Neural cell (in vitro differentiated cells): ENCODE measurements at regions not wholly inside any gene's neighbourhood (a gene's known extent, or its start where the extent isn't known, plus 50 kb on each side); places are given as distances from the start of the nearest gene placed in this dataset.

ENCODE experiments used
- H2AFZ ChIP-seq: fragments of 200-600, 300-800 bp; sonication (generic), shearing (Covaris generic); 2 replicates; pipeline ENCODE4 v1.6.0; 2014; ENCODE audit warnings: low read depth, mild to moderate bottlenecking, antibody characterized with exemption, low read length, moderate library complexity
- H3F3A ChIP-seq: fragments of 200-600 bp; shearing (Covaris generic); 2 replicates; pipeline ENCODE4 v1.6.1; 2016; ENCODE audit warnings: mild to moderate bottlenecking, moderate library complexity, mixed read lengths, antibody characterized with exemption, low read length; ENCODE audit not compliant: insufficient read depth, poor library complexity, severe bottlenecking
- H3K27ac ChIP-seq: fragments of 200-600, 300-800 bp; sonication (generic), shearing (Covaris generic); 2 replicates; pipeline ENCODE4 v1.5.1; 2014; ENCODE audit warnings: mild to moderate bottlenecking, low read length, moderate library complexity
- H3K27me3 ChIP-seq: fragments of 300-800, 200-600 bp; sonication (generic), shearing (Covaris generic); 2 replicates; pipeline ENCODE4 v1.6.0; 2014; ENCODE audit warnings: mild to moderate bottlenecking, low read depth, low read length, moderate library complexity; ENCODE audit not compliant: insufficient read depth
- H3K36me3 ChIP-seq: fragments of 300-800, 200-600 bp; sonication (generic), shearing (Covaris generic); 2 replicates; pipeline ENCODE4 v1.5.1; 2014; ENCODE audit warnings: mild to moderate bottlenecking, antibody characterized with exemption, low read length, moderate library complexity; ENCODE audit not compliant: insufficient read depth
- H3K4me2 ChIP-seq: fragments of 300-800, 200-600 bp; sonication (generic), shearing (Covaris generic); 2 replicates; pipeline ENCODE4 v1.6.0; 2014; ENCODE audit warnings: mild to moderate bottlenecking, low read length
- H3K4me3 ChIP-seq: fragments of 300-800, 200-600 bp; sonication (generic), shearing (Covaris generic); 2 replicates; pipeline ENCODE4 v1.5.1; 2014; ENCODE audit warnings: mild to moderate bottlenecking, low read length, moderate library complexity
- H3K79me2 ChIP-seq: fragments of 200-600 bp; shearing (Covaris generic); replicated peaks from 2 replicates; pipeline ENCODE4 v1.6.0; 2014; ENCODE audit warnings: mild to moderate bottlenecking, low read length, moderate library complexity; ENCODE audit not compliant: insufficient read depth
- H3K9ac ChIP-seq: fragments of 300-800, 200-600 bp; sonication (generic), shearing (Covaris generic); 2 replicates; pipeline ENCODE4 v1.6.1; 2016; ENCODE audit warnings: mild to moderate bottlenecking, low read length, mixed read lengths
- H3K9me2 ChIP-seq: fragments of 200-600 bp; shearing (Covaris generic); 2 replicates; pipeline ENCODE4 v1.6.1; 2016; ENCODE audit warnings: mild to moderate bottlenecking, low read length, mixed read lengths; ENCODE audit not compliant: insufficient read depth
- H3K9me3 ChIP-seq: fragments of 200-600, 300-800 bp; sonication (generic), shearing (Covaris generic); 2 replicates; pipeline ENCODE4 v1.6.1; 2016; ENCODE audit warnings: mild to moderate bottlenecking, mixed run types, low read length, moderate library complexity, mixed read lengths
- H4K20me1 ChIP-seq: fragments of 200-600 bp; shearing (Covaris generic); 2 replicates; pipeline ENCODE4 v1.6.1; 2016; ENCODE audit warnings: mild to moderate bottlenecking, mixed run types; ENCODE audit not compliant: insufficient read depth
- EP300 ChIP-seq: fragments of 450-650 bp; conservative IDR thresholded peaks from 2 replicates; pipeline ENCODE4 v1.6.1; 2014; ENCODE audit warnings: antibody characterized with exemption, mild to moderate bottlenecking, moderate library complexity; ENCODE audit not compliant: poor library complexity, severe bottlenecking
- EZH2 ChIP-seq: fragments of 200-600, 300-800 bp; shearing (Covaris generic), sonication (generic); IDR thresholded peaks from 2 replicates; pipeline ENCODE4 v1.6.1; 2014; ENCODE audit warnings: antibody characterized with exemption, low read length, borderline replicate concordance, mild to moderate bottlenecking; ENCODE audit not compliant: insufficient read depth, poor library complexity, severe bottlenecking
- MXI1 ChIP-seq: fragments of 450-650 bp; conservative IDR thresholded peaks from 2 replicates; pipeline ENCODE4 v1.6.1; 2014; ENCODE audit warnings: antibody characterized with exemption, mild to moderate bottlenecking; ENCODE audit not compliant: poor library complexity, severe bottlenecking
- POLR2AphosphoS5 ChIP-seq: IDR thresholded peaks from 2 replicates; pipeline ENCODE4 v1.6.1; 2012
- RAD21 ChIP-seq: fragments of 450-650 bp; conservative IDR thresholded peaks from 2 replicates; pipeline ENCODE4 v1.6.1; 2014; ENCODE audit warnings: antibody characterized with exemption, mild to moderate bottlenecking, moderate library complexity
- SMC3 ChIP-seq: fragments of 450-650 bp; conservative IDR thresholded peaks from 2 replicates; pipeline ENCODE4 v1.6.1; 2014; ENCODE audit warnings: antibody characterized with exemption, mild to moderate bottlenecking, moderate library complexity; ENCODE audit not compliant: poor library complexity
- TAF1 ChIP-seq: IDR thresholded peaks from 2 replicates; pipeline ENCODE4 v1.6.1; 2012; ENCODE audit warnings: low read depth
- TF ChIP-seq, protein P1 (sequence below): fragments of 450-650 bp; IDR thresholded peaks from 2 replicates; pipeline ENCODE4 v1.5.1; 2014; ENCODE audit warnings: antibody characterized with exemption, mild to moderate bottlenecking, moderate library complexity; ENCODE audit not compliant: poor library complexity, severe bottlenecking
- TF ChIP-seq, protein P2 (sequence below): IDR thresholded peaks from 2 replicates; pipeline ENCODE4 v1.6.1; 2012; ENCODE audit warnings: borderline replicate concordance

DNA sequence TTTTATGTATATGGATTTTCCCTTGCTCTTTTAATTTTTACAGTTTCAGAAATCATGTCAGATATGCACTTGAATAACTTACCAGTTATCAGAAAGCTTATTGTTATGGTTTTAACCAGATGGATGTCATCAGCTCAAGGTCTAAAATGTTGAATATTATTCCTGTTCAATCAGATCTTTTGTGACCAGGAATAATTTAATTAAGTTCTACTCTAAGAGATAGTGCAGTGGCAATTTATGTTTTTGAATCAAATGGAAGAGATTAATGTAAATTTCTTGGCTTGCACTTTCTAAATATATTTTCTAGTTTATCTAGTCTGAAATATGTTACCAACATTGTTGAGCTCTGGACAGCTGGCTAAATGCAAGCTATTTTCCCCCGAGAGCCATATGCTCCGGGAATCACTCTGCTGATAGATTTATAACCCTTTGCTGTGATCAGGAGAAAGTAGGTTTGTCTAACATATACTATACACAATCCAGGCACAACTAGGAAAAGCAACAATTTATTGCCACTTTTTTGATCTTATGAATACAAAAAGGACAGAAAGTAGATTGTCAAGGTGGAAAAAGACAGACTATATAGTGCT is 76.8 kb upstream of the CD96 start:
- Histone ChIP-seq H3K4me3 (no peak overlapping the region), H3K27ac (no peak overlapping the region), H3K36me3 (no peaks in the 10 kb centered on the region), H3F3A (no peaks in the 10 kb centered on the region), H2AFZ (no peak overlapping the region), H3K79me2 (no peaks in the 10 kb centered on the region), H3K4me2 (no peak overlapping the region), H3K9me3 (no peaks in the 10 kb centered on the region), H3K27me3 (no peaks in the 10 kb centered on the region), H3K9ac (no peak overlapping the region), H3K9me2 (no peaks in the 10 kb centered on the region), H4K20me1 (no peaks in the 10 kb centered on the region)
- no peak for TF ChIP-seq RAD21
- TF ChIP-seq, protein P1, sequence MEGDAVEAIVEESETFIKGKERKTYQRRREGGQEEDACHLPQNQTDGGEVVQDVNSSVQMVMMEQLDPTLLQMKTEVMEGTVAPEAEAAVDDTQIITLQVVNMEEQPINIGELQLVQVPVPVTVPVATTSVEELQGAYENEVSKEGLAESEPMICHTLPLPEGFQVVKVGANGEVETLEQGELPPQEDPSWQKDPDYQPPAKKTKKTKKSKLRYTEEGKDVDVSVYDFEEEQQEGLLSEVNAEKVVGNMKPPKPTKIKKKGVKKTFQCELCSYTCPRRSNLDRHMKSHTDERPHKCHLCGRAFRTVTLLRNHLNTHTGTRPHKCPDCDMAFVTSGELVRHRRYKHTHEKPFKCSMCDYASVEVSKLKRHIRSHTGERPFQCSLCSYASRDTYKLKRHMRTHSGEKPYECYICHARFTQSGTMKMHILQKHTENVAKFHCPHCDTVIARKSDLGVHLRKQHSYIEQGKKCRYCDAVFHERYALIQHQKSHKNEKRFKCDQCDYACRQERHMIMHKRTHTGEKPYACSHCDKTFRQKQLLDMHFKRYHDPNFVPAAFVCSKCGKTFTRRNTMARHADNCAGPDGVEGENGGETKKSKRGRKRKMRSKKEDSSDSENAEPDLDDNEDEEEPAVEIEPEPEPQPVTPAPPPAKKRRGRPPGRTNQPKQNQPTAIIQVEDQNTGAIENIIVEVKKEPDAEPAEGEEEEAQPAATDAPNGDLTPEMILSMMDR = no peak
- no peak for TF ChIP-seq SMC3
- TF ChIP-seq, protein P2, sequence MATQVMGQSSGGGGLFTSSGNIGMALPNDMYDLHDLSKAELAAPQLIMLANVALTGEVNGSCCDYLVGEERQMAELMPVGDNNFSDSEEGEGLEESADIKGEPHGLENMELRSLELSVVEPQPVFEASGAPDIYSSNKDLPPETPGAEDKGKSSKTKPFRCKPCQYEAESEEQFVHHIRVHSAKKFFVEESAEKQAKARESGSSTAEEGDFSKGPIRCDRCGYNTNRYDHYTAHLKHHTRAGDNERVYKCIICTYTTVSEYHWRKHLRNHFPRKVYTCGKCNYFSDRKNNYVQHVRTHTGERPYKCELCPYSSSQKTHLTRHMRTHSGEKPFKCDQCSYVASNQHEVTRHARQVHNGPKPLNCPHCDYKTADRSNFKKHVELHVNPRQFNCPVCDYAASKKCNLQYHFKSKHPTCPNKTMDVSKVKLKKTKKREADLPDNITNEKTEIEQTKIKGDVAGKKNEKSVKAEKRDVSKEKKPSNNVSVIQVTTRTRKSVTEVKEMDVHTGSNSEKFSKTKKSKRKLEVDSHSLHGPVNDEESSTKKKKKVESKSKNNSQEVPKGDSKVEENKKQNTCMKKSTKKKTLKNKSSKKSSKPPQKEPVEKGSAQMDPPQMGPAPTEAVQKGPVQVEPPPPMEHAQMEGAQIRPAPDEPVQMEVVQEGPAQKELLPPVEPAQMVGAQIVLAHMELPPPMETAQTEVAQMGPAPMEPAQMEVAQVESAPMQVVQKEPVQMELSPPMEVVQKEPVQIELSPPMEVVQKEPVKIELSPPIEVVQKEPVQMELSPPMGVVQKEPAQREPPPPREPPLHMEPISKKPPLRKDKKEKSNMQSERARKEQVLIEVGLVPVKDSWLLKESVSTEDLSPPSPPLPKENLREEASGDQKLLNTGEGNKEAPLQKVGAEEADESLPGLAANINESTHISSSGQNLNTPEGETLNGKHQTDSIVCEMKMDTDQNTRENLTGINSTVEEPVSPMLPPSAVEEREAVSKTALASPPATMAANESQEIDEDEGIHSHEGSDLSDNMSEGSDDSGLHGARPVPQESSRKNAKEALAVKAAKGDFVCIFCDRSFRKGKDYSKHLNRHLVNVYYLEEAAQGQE = no peak
- no peak for TF ChIP-seq POLR2AphosphoS5
- TF ChIP-seq EZH2 = no peak
- no peak for TF ChIP-seq EP300
- no peak for TF ChIP-seq MXI1
- no peak for TF ChIP-seq TAF1

DNA sequence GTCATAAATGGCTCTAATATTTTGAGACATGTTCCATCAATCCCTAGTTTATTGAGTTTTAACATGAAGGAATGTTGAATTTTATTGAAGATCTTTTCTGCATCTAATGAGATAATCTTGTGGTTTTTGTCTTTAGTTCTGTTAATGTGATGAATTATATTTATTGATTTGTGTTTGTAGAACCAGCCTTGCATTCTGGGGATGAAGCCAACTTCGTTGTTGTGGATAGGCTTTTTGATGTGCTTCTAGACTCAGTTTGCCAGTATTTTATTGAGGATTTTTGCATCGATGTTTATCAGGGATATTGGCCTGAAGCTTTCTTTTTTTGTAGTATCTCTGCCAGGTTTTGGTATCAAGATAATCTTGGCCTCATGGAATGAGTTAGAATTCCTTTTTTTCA is 72.0 kb upstream of the CD96 start:
- no peaks in the 10 kb centered on the region for H3K36me3 ChIP-seq
- no peak for TF ChIP-seq EZH2
- TF ChIP-seq, protein P2 = no peak
- TF ChIP-seq POLR2AphosphoS5 = no peak
- TF ChIP-seq, protein P1 = no peak
- TF ChIP-seq RAD21 = no peak
- no peak for TF ChIP-seq EP300
- no peak for TF ChIP-seq SMC3
- no peaks in the 10 kb centered on the region for H4K20me1 ChIP-seq
- no peak overlapping the region for H3K4me3 ChIP-seq
- H3K9ac ChIP-seq = no peak overlapping the region
- H2AFZ ChIP-seq = no peak overlapping the region
- no peaks in the 10 kb centered on the region for H3F3A ChIP-seq
- no peaks in the 10 kb centered on the region for H3K9me2 ChIP-seq
- no peak overlapping the region for H3K27ac ChIP-seq
- H3K27me3 ChIP-seq = no peaks in the 10 kb centered on the region
- no peak overlapping the region for H3K4me2 ChIP-seq
- no peaks in the 10 kb centered on the region for H3K79me2 ChIP-seq
- no peaks in the 10 kb centered on the region for H3K9me3 ChIP-seq
